KMS-11 (cell line): ENCODE measurements at regions not wholly inside any gene's neighbourhood (a gene's known extent, or its start where the extent isn't known, plus 50 kb on each side); places are given as distances from the start of the nearest gene placed in this dataset.
A peak's percentile ranks its signal among the peaks of the same experiment; 100 is the strongest.
"Not testable (repeated sequence)": the region's sequence is repeated elsewhere in the genome, so short reads cannot be mapped to it uniquely, and the experiment has no call there.

Source experiments
- H2AFZ ChIP-seq: fragments of 200-600 bp; sonication (generic); 2 replicates; pipeline ENCODE4 v1.6.1; 2016; ENCODE audit warnings: antibody characterized with exemption, mixed run types, low read depth
- H3K27ac ChIP-seq: fragments of 200-600 bp; sonication (generic); 2 replicates; pipeline ENCODE4 v1.6.1; 2016; ENCODE audit warnings: mild to moderate bottlenecking, mixed run types
- H3K27me3 ChIP-seq: fragments of 200-600 bp; sonication (generic); 2 replicates; pipeline ENCODE4 v1.6.1; 2017; ENCODE audit warnings: mild to moderate bottlenecking, low read depth, mixed run types, moderate library complexity; ENCODE audit not compliant: insufficient read depth
- H3K36me3 ChIP-seq: fragments of 200-600 bp; sonication (generic); 2 replicates; pipeline ENCODE4 v1.6.1; 2017; ENCODE audit warnings: mild to moderate bottlenecking, mixed run types; ENCODE audit not compliant: insufficient read depth
- H3K4me1 ChIP-seq: fragments of 200-600 bp; sonication (generic); 2 replicates; pipeline ENCODE4 v1.6.1; 2016; ENCODE audit warnings: mild to moderate bottlenecking, low read depth, mixed run types; ENCODE audit not compliant: poor library complexity, severe bottlenecking
- H3K4me2 ChIP-seq: fragments of 200-600 bp; sonication (generic); 2 replicates; pipeline ENCODE4 v1.7.0; 2016; ENCODE audit warnings: mild to moderate bottlenecking, mixed run types
- H3K4me3 ChIP-seq: fragments of 200-600 bp; sonication (generic); IDR thresholded peaks from 2 replicates; pipeline ENCODE4 v1.6.1; 2017; ENCODE audit warnings: low read depth, low read length, mixed read lengths; ENCODE audit not compliant: insufficient read depth
- H3K79me2 ChIP-seq: fragments of 200-600 bp; sonication (generic); 2 replicates; pipeline ENCODE4 v1.6.1; 2016; ENCODE audit warnings: low read depth, mixed run types; ENCODE audit not compliant: insufficient read depth
- H3K9ac ChIP-seq: fragments of 200-600 bp; sonication (generic); 2 replicates; pipeline ENCODE4 v1.6.1; 2016; ENCODE audit warnings: mild to moderate bottlenecking, mixed run types
- H4K20me1 ChIP-seq: fragments of 200-600 bp; sonication (generic); 2 replicates; pipeline ENCODE4 v1.6.1; 2016; ENCODE audit warnings: mild to moderate bottlenecking, mixed run types; ENCODE audit not compliant: insufficient read depth
- TF ChIP-seq, protein P1 (sequence below): fragments of 200-600 bp; sonication (generic); conservative IDR thresholded peaks from 2 replicates; pipeline ENCODE4 v1.6.1; 2017; ENCODE audit warnings: low read depth, mild to moderate bottlenecking, antibody characterized with exemption, low read length, moderate library complexity, mixed read lengths

GRCh38 chr2:180695586-180696401 is 284.6 kb upstream of the UBE2E3 start:
- Histone ChIP-seq H3K27me3 (no peaks in the 10 kb centered on the region), H3K27ac (no peak overlapping the region), H3K79me2 (no peaks in the 10 kb centered on the region), H3K36me3 (no peaks in the 10 kb centered on the region), H3K4me1 (no peaks in the 10 kb centered on the region), H3K4me3 (no peak overlapping the region), H4K20me1 (no peaks in the 10 kb centered on the region), H3K9ac (no peak overlapping the region), H3K4me2 (no peak overlapping the region), H2AFZ (0 out of 2 replicates have a peak overlapping the region, but pooled peaks have one; percentile 15)
- TF ChIP-seq, protein P1, sequence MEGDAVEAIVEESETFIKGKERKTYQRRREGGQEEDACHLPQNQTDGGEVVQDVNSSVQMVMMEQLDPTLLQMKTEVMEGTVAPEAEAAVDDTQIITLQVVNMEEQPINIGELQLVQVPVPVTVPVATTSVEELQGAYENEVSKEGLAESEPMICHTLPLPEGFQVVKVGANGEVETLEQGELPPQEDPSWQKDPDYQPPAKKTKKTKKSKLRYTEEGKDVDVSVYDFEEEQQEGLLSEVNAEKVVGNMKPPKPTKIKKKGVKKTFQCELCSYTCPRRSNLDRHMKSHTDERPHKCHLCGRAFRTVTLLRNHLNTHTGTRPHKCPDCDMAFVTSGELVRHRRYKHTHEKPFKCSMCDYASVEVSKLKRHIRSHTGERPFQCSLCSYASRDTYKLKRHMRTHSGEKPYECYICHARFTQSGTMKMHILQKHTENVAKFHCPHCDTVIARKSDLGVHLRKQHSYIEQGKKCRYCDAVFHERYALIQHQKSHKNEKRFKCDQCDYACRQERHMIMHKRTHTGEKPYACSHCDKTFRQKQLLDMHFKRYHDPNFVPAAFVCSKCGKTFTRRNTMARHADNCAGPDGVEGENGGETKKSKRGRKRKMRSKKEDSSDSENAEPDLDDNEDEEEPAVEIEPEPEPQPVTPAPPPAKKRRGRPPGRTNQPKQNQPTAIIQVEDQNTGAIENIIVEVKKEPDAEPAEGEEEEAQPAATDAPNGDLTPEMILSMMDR: no peak

- Histone ChIP-seq H3K4me2 (no peak overlapping the region), H2AFZ (0 out of 2 replicates have a peak overlapping the region, but pooled peaks have one; percentile 15), H3K79me2 (no peaks in the 10 kb centered on the region), H4K20me1 (no peaks in the 10 kb centered on the region), H3K4me1 (no peaks in the 10 kb centered on the region), H3K9ac (no peak overlapping the region), H3K36me3 (no peaks in the 10 kb centered on the region), H3K27ac (no peak overlapping the region), H3K4me3 (no peak overlapping the region), H3K27me3 (no peaks in the 10 kb centered on the region)
- TF ChIP-seq, protein P1: no peak
Observed at GRCh38 chr2:180694445-180695421, 285.7 kb upstream of the UBE2E3 start.

- no peak overlapping the region for H3K9ac ChIP-seq
- no peak overlapping the region for H2AFZ ChIP-seq
- no peaks in the 10 kb centered on the region for H4K20me1 ChIP-seq
- no peaks in the 10 kb centered on the region for H3K4me1 ChIP-seq
- no peak overlapping the region for H3K4me3 ChIP-seq
- H3K4me2 ChIP-seq: no peak overlapping the region
- H3K27me3 ChIP-seq: no peaks in the 10 kb centered on the region
- no peaks in the 10 kb centered on the region for H3K79me2 ChIP-seq
- no peaks in the 10 kb centered on the region for H3K36me3 ChIP-seq
- H3K27ac ChIP-seq: no peak overlapping the region
- TF ChIP-seq, protein P1: no peak
Observed at GRCh38 chr2:180692322-180692721, 288.1 kb upstream of the UBE2E3 start.

GRCh38 chr2:180691855-180692223 is 288.6 kb upstream of the UBE2E3 start:
- H3K4me2 ChIP-seq, H3K27ac ChIP-seq, H3K79me2 ChIP-seq, H3K4me1 ChIP-seq, H3K27me3 ChIP-seq, H4K20me1 ChIP-seq, H3K36me3 ChIP-seq, H2AFZ ChIP-seq, H3K9ac ChIP-seq, H3K4me3 ChIP-seq: not testable (repeated sequence)

DNA sequence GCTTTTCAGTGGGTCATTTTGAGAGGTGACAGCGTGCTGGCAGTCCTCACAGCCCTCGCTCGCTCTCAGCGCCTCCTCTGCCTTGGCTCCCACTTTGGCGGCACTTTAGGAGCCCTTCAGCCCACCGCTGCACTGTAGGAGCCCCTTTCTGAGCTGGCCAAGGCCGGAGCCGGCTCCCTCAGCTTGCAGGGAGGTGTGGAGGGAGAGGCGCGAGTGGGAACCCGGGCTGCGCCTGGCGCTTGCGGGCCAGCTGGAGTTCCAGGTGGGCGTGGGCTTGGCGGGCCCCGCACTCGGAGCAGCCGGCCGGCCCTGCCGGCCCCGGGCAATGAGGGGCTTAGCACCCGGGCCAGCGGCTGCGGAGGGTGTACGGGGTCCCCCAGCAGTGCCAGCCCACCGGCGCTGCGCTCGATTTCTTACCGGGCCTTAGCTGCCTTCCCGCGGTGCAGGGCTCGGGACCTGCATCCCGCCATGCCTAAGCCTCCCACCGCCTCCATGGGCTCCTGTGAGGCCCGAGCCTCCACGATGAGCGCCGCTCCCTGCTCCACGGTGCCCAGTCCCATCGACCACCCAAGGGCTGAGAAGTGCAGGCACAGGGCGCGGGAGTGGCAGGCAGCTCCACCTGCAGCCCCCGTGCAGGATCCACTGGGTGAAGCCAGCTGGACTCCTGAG is 289.1 kb upstream of the UBE2E3 start:
- H3K4me3 ChIP-seq, H3K4me2 ChIP-seq, H3K27me3 ChIP-seq, H3K4me1 ChIP-seq, H4K20me1 ChIP-seq, H2AFZ ChIP-seq, H3K27ac ChIP-seq, H3K9ac ChIP-seq, H3K79me2 ChIP-seq, H3K36me3 ChIP-seq: not testable (repeated sequence)
